Fibroblast of lung (primary cell): ENCODE measurements at regions not wholly inside any gene's neighbourhood (a gene's known extent, or its start where the extent isn't known, plus 50 kb on each side); places are given as distances from the start of the nearest gene placed in this dataset.

ENCODE experiments used
- DNase-seq, 2 donors: peaks; one replicate each; pipeline versions ENCODE4 v3.0.0 to v3.0.0-alpha.2; 2010; ENCODE audit warnings: low read depth in 2 of 2
- H2AFZ ChIP-seq: 2 replicates; pipeline ENCODE4 v1.5.1; 2012; ENCODE audit warnings: low read length, control low read depth, inconsistent platforms
- H3K27ac ChIP-seq: 2 replicates; pipeline ENCODE4 v1.5.1; 2011; ENCODE audit warnings: low read length, control low read depth; ENCODE audit not compliant: insufficient read depth
- H3K27me3 ChIP-seq: 2 replicates; pipeline ENCODE4 v1.5.1; 2011; ENCODE audit warnings: mild to moderate bottlenecking, low read length; ENCODE audit not compliant: control insufficient read depth, insufficient read depth
- H3K36me3 ChIP-seq: 2 replicates; pipeline ENCODE4 v1.5.1; 2011; ENCODE audit warnings: low read length; ENCODE audit not compliant: control insufficient read depth, insufficient read depth
- H3K4me1 ChIP-seq: 2 replicates; pipeline ENCODE4 v1.5.1; 2011; ENCODE audit warnings: low read length; ENCODE audit not compliant: control insufficient read depth, insufficient read depth; ENCODE audit errors: extremely low read depth
- H3K4me2 ChIP-seq: 2 replicates; pipeline ENCODE4 v1.5.1; 2011; ENCODE audit warnings: low read length, control low read depth; ENCODE audit not compliant: insufficient read depth; ENCODE audit errors: extremely low read depth
- H3K4me3 ChIP-seq, 4 experiments: fragments of 200-600 bp in 1 of 4; sonication (generic) in 1 of 4; replicated peaks in 1 of 4; 2 replicates each; pipeline ENCODE4 v1.5.1; 2011 to 2016; ENCODE audit warnings: low read length in 4 of 4, low read depth in 3 of 4, mild to moderate bottlenecking in 3 of 4, control low read depth in 2 of 4, inconsistent platforms in 1 of 4, mixed read lengths in 1 of 4; ENCODE audit not compliant: insufficient read depth in 1 of 4; ENCODE audit errors: control extremely low read depth in 1 of 4
- H3K79me2 ChIP-seq: 2 replicates; pipeline ENCODE4 v1.5.1; 2012; ENCODE audit warnings: mild to moderate bottlenecking, low read length, inconsistent platforms; ENCODE audit not compliant: control insufficient read depth, insufficient read depth
- H3K9ac ChIP-seq: 2 replicates; pipeline ENCODE4 v1.5.1; 2011; ENCODE audit warnings: mild to moderate bottlenecking, low read length, control low read depth; ENCODE audit not compliant: insufficient read depth
- H3K9me3 ChIP-seq: 2 replicates; pipeline ENCODE4 v1.5.1; 2012; ENCODE audit warnings: low read depth, low read length; ENCODE audit not compliant: control insufficient read depth, insufficient read depth
- H4K20me1 ChIP-seq: 2 replicates; pipeline ENCODE4 v1.5.1; 2011; ENCODE audit warnings: low read length; ENCODE audit not compliant: control insufficient read depth, insufficient read depth; ENCODE audit errors: extremely low read depth
- EZH2 ChIP-seq: IDR thresholded peaks from 2 replicates; pipeline ENCODE4 v1.5.1; 2012; ENCODE audit warnings: low read length, control low read depth, mild to moderate bottlenecking; ENCODE audit errors: missing control alignments
- TF ChIP-seq, protein P1 (sequence below), 2 donors: IDR thresholded peaks in 1 of 2; conservative IDR thresholded peaks in 1 of 2; 1 replicate in 1 of 2; 2 replicates in 1 of 2; pipeline ENCODE4 v1.5.1; 2011 to 2012; ENCODE audit warnings: low read length in 2 of 2, control low read depth in 1 of 2, inconsistent platforms in 1 of 2, low read depth in 1 of 2, mild to moderate bottlenecking in 1 of 2

DNA sequence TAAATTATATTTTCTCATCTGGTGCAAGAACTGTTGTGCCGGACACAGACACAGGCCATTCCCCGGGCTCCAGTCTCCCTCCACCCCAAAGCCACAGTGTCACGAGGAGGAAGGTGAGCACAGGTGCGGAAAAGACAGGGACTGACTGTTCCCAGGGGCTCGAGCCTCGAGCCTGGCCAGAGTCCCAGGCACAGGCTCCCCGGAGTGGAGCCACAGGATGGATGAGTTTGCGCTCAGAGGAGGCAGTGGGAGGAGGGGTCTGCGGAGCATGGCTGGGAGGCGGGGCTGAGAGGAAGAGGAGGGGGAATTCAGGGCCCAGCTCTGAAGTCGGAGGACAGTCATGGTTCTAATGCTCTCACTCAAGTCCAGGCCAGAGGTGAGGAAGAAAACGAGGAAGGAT lies 284.8 kb downstream of the SMOC2 start:
- H3K27me3 ChIP-seq = no peaks in the 10 kb centered on the region
- no peak for TF ChIP-seq EZH2
- TF ChIP-seq, protein P1, sequence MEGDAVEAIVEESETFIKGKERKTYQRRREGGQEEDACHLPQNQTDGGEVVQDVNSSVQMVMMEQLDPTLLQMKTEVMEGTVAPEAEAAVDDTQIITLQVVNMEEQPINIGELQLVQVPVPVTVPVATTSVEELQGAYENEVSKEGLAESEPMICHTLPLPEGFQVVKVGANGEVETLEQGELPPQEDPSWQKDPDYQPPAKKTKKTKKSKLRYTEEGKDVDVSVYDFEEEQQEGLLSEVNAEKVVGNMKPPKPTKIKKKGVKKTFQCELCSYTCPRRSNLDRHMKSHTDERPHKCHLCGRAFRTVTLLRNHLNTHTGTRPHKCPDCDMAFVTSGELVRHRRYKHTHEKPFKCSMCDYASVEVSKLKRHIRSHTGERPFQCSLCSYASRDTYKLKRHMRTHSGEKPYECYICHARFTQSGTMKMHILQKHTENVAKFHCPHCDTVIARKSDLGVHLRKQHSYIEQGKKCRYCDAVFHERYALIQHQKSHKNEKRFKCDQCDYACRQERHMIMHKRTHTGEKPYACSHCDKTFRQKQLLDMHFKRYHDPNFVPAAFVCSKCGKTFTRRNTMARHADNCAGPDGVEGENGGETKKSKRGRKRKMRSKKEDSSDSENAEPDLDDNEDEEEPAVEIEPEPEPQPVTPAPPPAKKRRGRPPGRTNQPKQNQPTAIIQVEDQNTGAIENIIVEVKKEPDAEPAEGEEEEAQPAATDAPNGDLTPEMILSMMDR (conservative IDR thresholded peaks at IDR 0.05 in 1 of 2, IDR thresholded peaks at IDR 0.05 in 1 of 2; ENCODE audit: low read depth in 1 of 2, low read length in 2 of 2) = no peak
- H2AFZ ChIP-seq = no peak overlapping the region
- no peaks in the 10 kb centered on the region for H3K79me2 ChIP-seq
- no peaks in the 10 kb centered on the region for H3K36me3 ChIP-seq
- H3K27ac ChIP-seq = no peak overlapping the region
- H3K4me1 ChIP-seq = no peaks in the 10 kb centered on the region
- no peak overlapping the region for H3K9ac ChIP-seq
- H4K20me1 ChIP-seq = no peaks in the 10 kb centered on the region
- DNase-seq = no peak
- H3K9me3 ChIP-seq = no peaks in the 10 kb centered on the region
- H3K4me3 ChIP-seq = no peak overlapping the region
- no peak overlapping the region for H3K4me2 ChIP-seq

GRCh38 chr6:168724669-168725570 lies 283.9 kb downstream of the SMOC2 start:
- Histone ChIP-seq H3K9ac (no peak overlapping the region), H3K27me3 (no peaks in the 10 kb centered on the region), H3K79me2 (no peaks in the 10 kb centered on the region), H3K4me1 (no peaks in the 10 kb centered on the region), H3K36me3 (no peaks in the 10 kb centered on the region), H3K9me3 (no peaks in the 10 kb centered on the region), H2AFZ (no peak overlapping the region), H4K20me1 (no peaks in the 10 kb centered on the region), H3K4me2 (no peak overlapping the region), H3K4me3 (no peak overlapping the region), H3K27ac (no peak overlapping the region)
- DNase-seq = no peak
- TF ChIP-seq, protein P1 (conservative IDR thresholded peaks at IDR 0.05 in 1 of 2, IDR thresholded peaks at IDR 0.05 in 1 of 2; ENCODE audit: low read depth in 1 of 2, low read length in 2 of 2) = no peak
- TF ChIP-seq EZH2 = no peak

- no peak for DNase-seq
- no peaks in the 10 kb centered on the region for H3K27me3 ChIP-seq
- TF ChIP-seq EZH2 = no peak
- TF ChIP-seq, protein P1 (conservative IDR thresholded peaks at IDR 0.05 in 1 of 2, IDR thresholded peaks at IDR 0.05 in 1 of 2; ENCODE audit: low read depth in 1 of 2, low read length in 2 of 2) = no peak
These were observed 283.0 kb downstream of the SMOC2 start for GRCh38 chr6:168724033-168724432.

More at GRCh38 chr6:168724033-168724432, 283.0 kb downstream of the SMOC2 start:
- Histone ChIP-seq H3K4me3 (no peak overlapping the region), H3K36me3 (no peaks in the 10 kb centered on the region), H3K4me2 (no peak overlapping the region), H3K9ac (no peak overlapping the region), H3K4me1 (no peaks in the 10 kb centered on the region), H2AFZ (no peak overlapping the region), H3K79me2 (no peaks in the 10 kb centered on the region), H3K27ac (no peak overlapping the region), H3K9me3 (no peaks in the 10 kb centered on the region), H4K20me1 (no peaks in the 10 kb centered on the region)
